ENCODE measurements at regions not wholly inside any gene's neighbourhood (a gene's known extent, or its start where the extent isn't known, plus 50 kb on each side); places are given as distances from the start of the nearest gene placed in this dataset.

GRCh38 chr15:94177112-94177511, 54.2 kb upstream of the MCTP2 start:
- DNase-seq (ENCODE audit: low spot score) = no peak

- DNase-seq (ENCODE audit: low spot score) = no peak
Observed at GRCh38 chr15:94175420-94175819, 55.9 kb upstream of the MCTP2 start.

- peak; percentile 55 for DNase-seq (ENCODE audit: low spot score)
Observed at GRCh38 chr15:94174399-94174802, 57.0 kb upstream of the MCTP2 start.

- DNase-seq (ENCODE audit: low spot score) = no peak
Observed at GRCh38 chr15:94168250-94168649, 63.1 kb upstream of the MCTP2 start.

GRCh38 chr15:94164971-94165370, 66.4 kb upstream of the MCTP2 start:
- DNase-seq (ENCODE audit: low spot score) = no peak

GRCh38 chr15:94164202-94164807, 67.1 kb upstream of the MCTP2 start:
- DNase-seq (ENCODE audit: low spot score) = peak; percentile 34

- no peak for DNase-seq (ENCODE audit: low spot score)
Observed at GRCh38 chr15:94162939-94163338, 68.4 kb upstream of the MCTP2 start.

GRCh38 chr15:94154255-94154654, 77.1 kb upstream of the MCTP2 start:
- no peak for DNase-seq (ENCODE audit: low spot score)

- no peak for DNase-seq (ENCODE audit: low spot score)
Observed at GRCh38 chr15:94145046-94145445, 86.3 kb upstream of the MCTP2 start.

GRCh38 chr15:94141802-94142201, 89.6 kb upstream of the MCTP2 start:
- no peak for DNase-seq (ENCODE audit: low spot score)

- no peak for DNase-seq (ENCODE audit: low spot score)
Observed at GRCh38 chr15:94135486-94136147, 95.7 kb upstream of the MCTP2 start.

- DNase-seq (ENCODE audit: low spot score) = no peak
Observed at GRCh38 chr15:94131875-94132274, 99.5 kb upstream of the MCTP2 start.

GRCh38 chr15:94130504-94130903, 100.9 kb upstream of the MCTP2 start:
- no peak for DNase-seq (ENCODE audit: low spot score)

GRCh38 chr15:94127006-94127405, 104.4 kb upstream of the MCTP2 start:
- no peak for DNase-seq (ENCODE audit: low spot score)

- no peak for DNase-seq (ENCODE audit: low spot score)
Observed at GRCh38 chr15:94125698-94126097, 105.7 kb upstream of the MCTP2 start.

- peak; percentile 7 for DNase-seq (ENCODE audit: low spot score)
Observed at GRCh38 chr15:94125156-94125555, 106.2 kb upstream of the MCTP2 start.

- DNase-seq (ENCODE audit: low spot score) = no peak
Observed at GRCh38 chr15:94122516-94122915, 108.8 kb upstream of the MCTP2 start.

GRCh38 chr15:94119923-94120775, 111.2 kb upstream of the MCTP2 start:
- DNase-seq (ENCODE audit: low spot score) = peak; percentile 67

GRCh38 chr15:94119298-94119811, 112.0 kb upstream of the MCTP2 start:
- no peak for DNase-seq (ENCODE audit: low spot score)

GRCh38 chr15:94110476-94111130, 120.8 kb upstream of the MCTP2 start:
- DNase-seq (ENCODE audit: low spot score) = no peak

GRCh38 chr15:94107652-94108051, 123.7 kb upstream of the MCTP2 start:
- no peak for DNase-seq (ENCODE audit: low spot score)

GRCh38 chr15:94105760-94106159, 125.6 kb upstream of the MCTP2 start:
- no peak for DNase-seq (ENCODE audit: low spot score)

Data from AG08396 (cell line).